Fibroblast of skin of right biceps (primary cell): ENCODE measurements at regions not wholly inside any gene's neighbourhood (a gene's known extent, or its start where the extent isn't known, plus 50 kb on each side); places are given as distances from the start of the nearest gene placed in this dataset.

Experiments used
- DNase-seq: peaks from one replicate; pipeline ENCODE4 v3.0.0-alpha.2; 2013

DNA sequence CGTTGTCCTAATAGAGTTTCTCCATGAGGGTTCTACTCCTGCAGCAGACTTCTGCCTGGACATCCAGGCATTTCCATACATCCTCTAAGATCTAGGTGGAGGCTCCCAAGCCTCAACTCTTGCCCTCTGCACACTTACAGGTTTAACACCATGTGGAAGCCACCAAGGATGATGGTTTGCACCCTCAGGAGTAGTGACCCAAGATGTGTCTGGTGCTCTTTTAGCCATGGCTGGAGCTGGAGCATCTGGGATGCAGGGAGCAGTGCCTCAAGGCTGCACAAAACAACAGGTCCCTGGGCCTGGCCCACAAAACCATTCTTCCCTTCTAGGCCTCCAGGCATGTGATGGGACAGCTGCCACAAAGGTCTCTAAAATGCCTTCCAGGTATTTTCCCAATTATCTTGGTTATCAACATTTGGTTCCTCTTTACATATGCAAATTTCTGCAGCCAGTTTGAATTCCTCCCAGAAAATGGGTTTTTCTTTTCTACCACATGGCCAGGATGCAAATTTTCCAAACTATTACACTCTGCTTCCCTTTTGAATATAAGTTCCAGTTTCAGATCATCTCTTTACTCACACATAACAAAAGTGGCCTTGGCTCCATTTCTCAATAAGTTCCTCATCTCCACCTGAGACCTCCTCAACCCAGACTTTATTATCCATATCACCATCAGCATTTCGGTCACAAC is 69.5 kb upstream of the GNAZ start:
- no peak for DNase-seq

DNA sequence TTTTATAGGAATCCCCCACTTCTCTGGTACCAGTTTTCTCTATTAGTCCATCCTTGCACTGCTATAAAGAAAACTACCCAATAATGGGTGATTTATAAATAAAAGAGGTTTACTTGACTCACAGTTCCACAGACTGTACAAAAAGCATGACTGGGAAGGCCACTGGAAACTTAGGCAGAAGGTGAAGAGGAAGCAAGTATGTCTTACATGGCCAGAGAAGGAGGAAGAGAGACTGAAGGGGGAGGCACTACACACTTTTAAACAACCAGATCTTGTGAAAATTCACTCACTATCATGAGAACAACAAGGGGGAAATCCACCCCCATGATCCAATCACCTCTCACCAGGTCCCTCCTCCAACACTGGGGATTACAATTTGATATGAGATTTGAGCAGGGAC is 68.9 kb upstream of the GNAZ start:
- DNase-seq: no peak

GRCh38 chr22:23002612-23003180 is 67.6 kb upstream of the GNAZ start:
- DNase-seq: no peak

DNA sequence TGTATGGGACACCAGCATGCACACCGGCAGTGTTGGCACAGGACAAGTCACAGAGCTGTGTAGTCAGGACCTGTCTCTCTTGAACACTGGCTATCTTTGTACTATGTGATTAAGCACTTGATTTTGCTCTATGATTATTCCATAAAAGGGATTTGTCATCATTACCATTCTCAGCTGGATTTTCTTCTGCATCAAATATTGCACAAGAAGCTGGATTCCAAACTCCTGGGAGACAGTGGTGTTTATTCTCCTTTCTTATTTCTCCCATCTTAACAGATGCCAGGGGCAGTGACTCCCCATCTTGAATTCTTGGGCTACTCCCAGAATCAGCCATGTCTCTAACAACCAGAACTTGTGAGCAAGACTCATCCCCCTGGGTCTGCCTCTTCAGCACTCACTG is 62.5 kb upstream of the GNAZ start:
- no peak for DNase-seq

GRCh38 chr22:23008896-23009295 is 61.4 kb upstream of the GNAZ start:
- DNase-seq: no peak
